Muscle of leg (tissue), 3 donors: ENCODE measurements at regions not wholly inside any gene's neighbourhood (a gene's known extent, or its start where the extent isn't known, plus 50 kb on each side); places are given as distances from the start of the nearest gene placed in this dataset.

Experiments used
- DNase-seq: peaks from one replicate; pipeline ENCODE4 v3.0.0; 2013
- H3K27ac ChIP-seq: one replicate; pipeline ENCODE4 v1.5.1; 2013; ENCODE audit warnings: mild to moderate bottlenecking, low read length, control low read depth
- H3K27me3 ChIP-seq: one replicate; pipeline ENCODE4 v1.6.1; 2013; ENCODE audit warnings: low read length; ENCODE audit not compliant: control insufficient read depth, insufficient read depth
- H3K36me3 ChIP-seq: one replicate; pipeline ENCODE4 v1.6.1; 2013; ENCODE audit warnings: low read length; ENCODE audit not compliant: control insufficient read depth, insufficient read depth
- H3K4me1 ChIP-seq: one replicate; pipeline ENCODE4 v1.6.1; 2013; ENCODE audit warnings: low read length; ENCODE audit not compliant: control insufficient read depth, insufficient read depth
- H3K4me3 ChIP-seq: one replicate; pipeline ENCODE4 v1.5.1; 2013; ENCODE audit warnings: low read length, control low read depth
- H3K9me3 ChIP-seq: replicated peaks from 2 replicates; pipeline ENCODE4 v1.6.1; 2013; ENCODE audit warnings: low read depth, low read length; ENCODE audit not compliant: control insufficient read depth
- WGBS: methylation state at CpG from one replicate; pipeline ENCODE4 v1.1.5; 2013; ENCODE audit warnings: missing lambda C conversion rate; ENCODE audit not compliant: insufficient coverage; 5-methylcytosine and 5-hydroxymethylcytosine counted together

GRCh38 chr3:25863011-25863415 lies 73.1 kb downstream of the OXSM start:
- DNase-seq: no peak
- Histone ChIP-seq H3K36me3 (no peaks in the 10 kb centered on the region), H3K9me3 (no peaks in the 10 kb centered on the region), H3K4me1 (no peaks in the 10 kb centered on the region), H3K4me3 (no peak overlapping the region), H3K27me3 (no peaks in the 10 kb centered on the region), H3K27ac (no peak overlapping the region)
- no CpG with 5 or more reads among the region's 3 CpGs for WGBS

- no peaks in the 10 kb centered on the region for H3K36me3 ChIP-seq
- H3K4me1 ChIP-seq: no peaks in the 10 kb centered on the region
- no CpG with 5 or more reads among the region's 3 CpGs for WGBS
- DNase-seq: no peak
- H3K4me3 ChIP-seq: no peak overlapping the region
- no peaks in the 10 kb centered on the region for H3K27me3 ChIP-seq
- no peaks in the 10 kb centered on the region for H3K9me3 ChIP-seq
- no peak overlapping the region for H3K27ac ChIP-seq
Observed at GRCh38 chr3:25863416-25863959, 73.6 kb downstream of the OXSM start.

GRCh38 chr3:25870452-25870851 lies 80.6 kb downstream of the OXSM start:
- Histone ChIP-seq H3K27me3 (no peaks in the 10 kb centered on the region), H3K4me1 (no peaks in the 10 kb centered on the region), H3K27ac (no peak overlapping the region), H3K9me3 (no peaks in the 10 kb centered on the region), H3K36me3 (no peaks in the 10 kb centered on the region), H3K4me3 (no peak overlapping the region)
- no peak for DNase-seq

- WGBS: no CpG with 5 or more reads among the region's 3 CpGs
- Histone ChIP-seq H3K27ac (no peak overlapping the region), H3K4me3 (no peak overlapping the region), H3K9me3 (no peaks in the 10 kb centered on the region), H3K27me3 (no peaks in the 10 kb centered on the region), H3K36me3 (no peaks in the 10 kb centered on the region), H3K4me1 (no peaks in the 10 kb centered on the region)
- DNase-seq: no peak
Observed at GRCh38 chr3:25872200-25872877, 82.4 kb downstream of the OXSM start.

GRCh38 chr3:25883492-25883891 lies 93.6 kb downstream of the OXSM start:
- no peak overlapping the region for H3K27ac ChIP-seq
- no CpG with 5 or more reads among the region's 1 CpG for WGBS
- no peak for DNase-seq
- no peaks in the 10 kb centered on the region for H3K9me3 ChIP-seq
- H3K27me3 ChIP-seq: no peaks in the 10 kb centered on the region
- H3K4me3 ChIP-seq: no peak overlapping the region
- H3K4me1 ChIP-seq: no peaks in the 10 kb centered on the region
- no peaks in the 10 kb centered on the region for H3K36me3 ChIP-seq

GRCh38 chr3:25884981-25885380 lies 95.1 kb downstream of the OXSM start:
- H3K4me1 ChIP-seq: no peaks in the 10 kb centered on the region
- H3K9me3 ChIP-seq: no peaks in the 10 kb centered on the region
- H3K4me3 ChIP-seq: no peak overlapping the region
- WGBS: no CpG with 5 or more reads among the region's 2 CpGs
- no peaks in the 10 kb centered on the region for H3K36me3 ChIP-seq
- H3K27me3 ChIP-seq: no peaks in the 10 kb centered on the region
- H3K27ac ChIP-seq: no peak overlapping the region
- no peak for DNase-seq

- Histone ChIP-seq H3K27me3 (no peaks in the 10 kb centered on the region), H3K27ac (no peak overlapping the region), H3K4me1 (no peaks in the 10 kb centered on the region), H3K4me3 (no peak overlapping the region), H3K9me3 (no peaks in the 10 kb centered on the region), H3K36me3 (no peaks in the 10 kb centered on the region)
- peak; percentile 23 for DNase-seq
- WGBS: 64% methylated on average over 5 of the region's 5 CpGs
Observed at GRCh38 chr3:25885544-25885943, 95.7 kb downstream of the OXSM start.

- no peaks in the 10 kb centered on the region for H3K27me3 ChIP-seq
- no peak overlapping the region for H3K4me3 ChIP-seq
- H3K27ac ChIP-seq: no peak overlapping the region
- H3K9me3 ChIP-seq: no peaks in the 10 kb centered on the region
- no peaks in the 10 kb centered on the region for H3K36me3 ChIP-seq
- DNase-seq: no peak
- WGBS: no CpG with 5 or more reads among the region's 5 CpGs
- no peaks in the 10 kb centered on the region for H3K4me1 ChIP-seq
Observed at GRCh38 chr3:25887907-25888306, 98.0 kb downstream of the OXSM start.

GRCh38 chr3:25888892-25889524 lies 99.1 kb downstream of the OXSM start:
- Histone ChIP-seq H3K9me3 (no peaks in the 10 kb centered on the region), H3K27me3 (no peaks in the 10 kb centered on the region), H3K36me3 (no peaks in the 10 kb centered on the region), H3K27ac (no peak overlapping the region), H3K4me1 (no peaks in the 10 kb centered on the region), H3K4me3 (no peak overlapping the region)
- DNase-seq: no peak

GRCh38 chr3:25889525-25889917 lies 99.6 kb downstream of the OXSM start:
- Histone ChIP-seq H3K4me3 (no peak overlapping the region), H3K4me1 (no peaks in the 10 kb centered on the region), H3K9me3 (no peaks in the 10 kb centered on the region), H3K27ac (no peak overlapping the region), H3K27me3 (no peaks in the 10 kb centered on the region), H3K36me3 (no peaks in the 10 kb centered on the region)
- 80% methylated on average over 1 of the region's 2 CpGs for WGBS
- no peak for DNase-seq
